Keratinocyte (primary cell): ENCODE measurements at regions not wholly inside any gene's neighbourhood (a gene's known extent, or its start where the extent isn't known, plus 50 kb on each side); places are given as distances from the start of the nearest gene placed in this dataset.

Source experiments
- DNase-seq: peaks from one replicate; pipeline ENCODE4 v3.0.0-alpha.2; 2011; ENCODE audit warnings: low read depth, missing footprints, low spot score
- FAIRE-seq: peaks from 2 replicates; lab custom pipeline; 2011; peaks lifted over from hg19 to GRCh38; lab: Jason Lieb, UNC
- H2AFZ ChIP-seq: 2 replicates; pipeline ENCODE4 v1.6.0; 2012; ENCODE audit warnings: low read length, control low read depth, inconsistent platforms; ENCODE audit not compliant: control insufficient read depth
- H3K27ac ChIP-seq: 2 replicates; pipeline ENCODE4 v1.5.1; 2011; ENCODE audit warnings: low read length; ENCODE audit not compliant: control insufficient read depth, insufficient read depth
- H3K27me3 ChIP-seq: 3 replicates; pipeline ENCODE4 v1.6.0; 2011; ENCODE audit warnings: low read length; ENCODE audit not compliant: control insufficient read depth, insufficient read depth; ENCODE audit errors: extremely low read depth
- H3K36me3 ChIP-seq, 2 experiments: 2 replicates in 1 of 2; 3 replicates in 1 of 2; pipeline ENCODE4 v1.5.1; 2011; ENCODE audit warnings: low read length in 2 of 2, mild to moderate bottlenecking in 1 of 2; ENCODE audit not compliant: control insufficient read depth in 2 of 2, insufficient read depth in 2 of 2; ENCODE audit errors: extremely low read depth in 1 of 2
- H3K4me1 ChIP-seq: 3 replicates; pipeline ENCODE4 v1.5.1; 2011; ENCODE audit warnings: low read length; ENCODE audit not compliant: control insufficient read depth, insufficient read depth; ENCODE audit errors: extremely low read depth
- H3K4me2 ChIP-seq: 3 replicates; pipeline ENCODE4 v1.6.0; 2011; ENCODE audit warnings: low read depth, low read length; ENCODE audit not compliant: control insufficient read depth, insufficient read depth; ENCODE audit errors: extremely low read depth
- H3K4me3 ChIP-seq, 3 experiments: fragments of 200-600 bp in 1 of 3; sonication (generic) in 1 of 3; 2 replicates in 2 of 3; 3 replicates in 1 of 3; pipeline ENCODE4 v1.5.1; 2011 to 2016; ENCODE audit warnings: low read length in 3 of 3, mild to moderate bottlenecking in 3 of 3, control low read depth in 2 of 3, inconsistent platforms in 1 of 3, low read depth in 1 of 3, mixed read lengths in 1 of 3, mixed run types in 1 of 3, moderate library complexity in 1 of 3; ENCODE audit not compliant: control insufficient read depth in 2 of 3, insufficient read depth in 2 of 3; ENCODE audit errors: extremely low read depth in 1 of 3
- H3K79me2 ChIP-seq: 2 replicates; pipeline ENCODE4 v1.6.0; 2012; ENCODE audit warnings: low read length; ENCODE audit not compliant: control insufficient read depth, insufficient read depth
- H3K9ac ChIP-seq: 3 replicates; pipeline ENCODE4 v1.6.0; 2011; ENCODE audit warnings: low read length; ENCODE audit not compliant: control insufficient read depth, insufficient read depth; ENCODE audit errors: extremely low read depth
- H3K9me1 ChIP-seq: 3 replicates; pipeline ENCODE4 v1.6.0; 2011; ENCODE audit warnings: low read length; ENCODE audit not compliant: control insufficient read depth, insufficient read depth; ENCODE audit errors: extremely low read depth
- H3K9me3 ChIP-seq: 2 replicates; pipeline ENCODE4 v1.5.1; 2012; ENCODE audit warnings: low read depth, low read length; ENCODE audit not compliant: control insufficient read depth
- H4K20me1 ChIP-seq: 3 replicates; pipeline ENCODE4 v1.6.0; 2011; ENCODE audit warnings: low read length; ENCODE audit not compliant: control insufficient read depth, insufficient read depth; ENCODE audit errors: extremely low read depth
- EZH2 ChIP-seq: IDR thresholded peaks from one replicate; pipeline ENCODE4 v1.6.1; 2012; ENCODE audit warnings: inconsistent platforms, mild to moderate bottlenecking, low read length, moderate library complexity
- dilution Hi-C: fragments of 300-500 bp; cut with MboI; formaldehyde crosslinking; loops from one replicate; pipeline ENCODE4 v1.7.0; 2020; ENCODE audit warnings: low sequenced_read_pairs; ENCODE audit not compliant: extremely low pct_ligation_motif_present
- TF ChIP-seq, protein P1 (sequence below), 3 experiments: IDR thresholded peaks in 1 of 3; conservative IDR thresholded peaks in 1 of 3; optimal IDR thresholded peaks in 1 of 3; 2 replicates in 2 of 3; 3 replicates in 1 of 3; pipeline versions ENCODE3 to v1.5.1; 2011; ENCODE audit warnings: low read length in 3 of 3, mild to moderate bottlenecking in 3 of 3, moderate library complexity in 2 of 3, control low read depth in 1 of 3, inconsistent platforms in 1 of 3; ENCODE audit not compliant: insufficient read depth in 2 of 3; ENCODE audit errors: extremely low read depth in 1 of 3

DNA sequence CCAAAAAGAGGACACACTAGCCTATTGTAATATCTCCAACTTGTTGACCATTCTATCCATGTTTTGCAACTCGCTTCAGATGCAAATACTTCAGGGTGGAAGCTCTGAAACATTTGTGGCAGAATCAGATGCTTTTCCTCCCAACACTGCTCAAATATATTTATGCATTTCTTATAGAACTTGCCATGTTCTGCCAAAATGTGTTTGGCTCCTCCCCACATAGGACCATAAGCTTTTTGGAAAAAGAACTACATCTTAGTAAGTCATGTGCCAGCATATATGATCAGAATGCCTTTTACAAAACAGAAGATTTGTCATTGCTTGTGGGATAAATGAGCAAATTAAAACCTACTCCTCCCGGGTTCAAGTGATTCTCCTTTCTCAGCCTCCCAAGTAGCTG is 484.5 kb downstream of the TNS3 start:
- DNase-seq (no peak), FAIRE-seq (no peak)
- no peak for TF ChIP-seq EZH2
- TF ChIP-seq, protein P1, sequence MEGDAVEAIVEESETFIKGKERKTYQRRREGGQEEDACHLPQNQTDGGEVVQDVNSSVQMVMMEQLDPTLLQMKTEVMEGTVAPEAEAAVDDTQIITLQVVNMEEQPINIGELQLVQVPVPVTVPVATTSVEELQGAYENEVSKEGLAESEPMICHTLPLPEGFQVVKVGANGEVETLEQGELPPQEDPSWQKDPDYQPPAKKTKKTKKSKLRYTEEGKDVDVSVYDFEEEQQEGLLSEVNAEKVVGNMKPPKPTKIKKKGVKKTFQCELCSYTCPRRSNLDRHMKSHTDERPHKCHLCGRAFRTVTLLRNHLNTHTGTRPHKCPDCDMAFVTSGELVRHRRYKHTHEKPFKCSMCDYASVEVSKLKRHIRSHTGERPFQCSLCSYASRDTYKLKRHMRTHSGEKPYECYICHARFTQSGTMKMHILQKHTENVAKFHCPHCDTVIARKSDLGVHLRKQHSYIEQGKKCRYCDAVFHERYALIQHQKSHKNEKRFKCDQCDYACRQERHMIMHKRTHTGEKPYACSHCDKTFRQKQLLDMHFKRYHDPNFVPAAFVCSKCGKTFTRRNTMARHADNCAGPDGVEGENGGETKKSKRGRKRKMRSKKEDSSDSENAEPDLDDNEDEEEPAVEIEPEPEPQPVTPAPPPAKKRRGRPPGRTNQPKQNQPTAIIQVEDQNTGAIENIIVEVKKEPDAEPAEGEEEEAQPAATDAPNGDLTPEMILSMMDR (optimal IDR thresholded peaks at IDR 0.05 in 1 of 3, IDR thresholded peaks at IDR 0.05 in 1 of 3, conservative IDR thresholded peaks at IDR 0.05 in 1 of 3; ENCODE audit: extremely low read depth in 1 of 3, insufficient read depth in 2 of 3, low read length in 3 of 3): no peak
- dilution Hi-C loops: no loop called here
- Histone ChIP-seq H4K20me1 (no peaks in the 10 kb centered on the region), H3K9me1 (no peaks in the 10 kb centered on the region), H3K4me1 (no peaks in the 10 kb centered on the region), H3K9ac (no peak overlapping the region), H3K4me2 (no peak overlapping the region), H3K27ac (no peak overlapping the region), H2AFZ (no peak overlapping the region), H3K4me3 (no peak overlapping the region), H3K79me2 (no peaks in the 10 kb centered on the region), H3K9me3 (no peaks in the 10 kb centered on the region), H3K36me3 (no peaks in the 10 kb centered on the region), H3K27me3 (no peaks in the 10 kb centered on the region)

DNA sequence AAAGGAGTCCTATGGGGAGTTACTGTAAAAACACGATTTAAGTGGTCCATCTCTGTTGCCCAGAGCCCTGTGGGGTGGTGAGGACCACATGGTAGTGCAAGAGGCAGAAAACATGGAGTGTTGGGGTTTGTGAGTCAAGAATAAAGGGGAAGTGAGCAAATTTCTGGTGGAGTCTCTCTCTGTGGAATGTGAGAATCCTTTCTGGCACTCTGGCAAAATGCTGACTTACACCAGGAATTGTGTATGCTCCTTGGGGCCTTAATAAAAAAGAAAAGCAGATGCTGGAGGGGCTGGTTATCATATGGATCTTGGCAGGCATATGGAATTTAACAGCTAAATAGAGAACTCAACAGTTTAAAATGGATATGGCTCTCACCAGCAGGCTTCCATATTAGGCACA is 486.0 kb downstream of the TNS3 start:
- Histone ChIP-seq H3K27ac (no peak overlapping the region), H3K4me3 (no peak overlapping the region), H2AFZ (no peak overlapping the region), H3K9me1 (no peaks in the 10 kb centered on the region), H4K20me1 (no peaks in the 10 kb centered on the region), H3K79me2 (no peaks in the 10 kb centered on the region), H3K4me2 (no peak overlapping the region), H3K4me1 (no peaks in the 10 kb centered on the region), H3K9me3 (no peaks in the 10 kb centered on the region), H3K27me3 (no peaks in the 10 kb centered on the region), H3K9ac (no peak overlapping the region), H3K36me3 (no peaks in the 10 kb centered on the region)
- FAIRE-seq (no peak), DNase-seq (no peak)
- dilution Hi-C loops: no loop called here
- TF ChIP-seq, protein P1 (optimal IDR thresholded peaks at IDR 0.05 in 1 of 3, IDR thresholded peaks at IDR 0.05 in 1 of 3, conservative IDR thresholded peaks at IDR 0.05 in 1 of 3; ENCODE audit: extremely low read depth in 1 of 3, insufficient read depth in 2 of 3, low read length in 3 of 3): no peak
- no peak for TF ChIP-seq EZH2
